HUES64 (cell line): ENCODE measurements at regions not wholly inside any gene's neighbourhood (a gene's known extent, or its start where the extent isn't known, plus 50 kb on each side); places are given as distances from the start of the nearest gene placed in this dataset.

Source experiments
- H3K27ac ChIP-seq: 2 replicates; pipeline ENCODE4 v1.7.0; 2013; ENCODE audit warnings: low read depth, low read length, inconsistent platforms
- H3K27me3 ChIP-seq: 2 replicates; pipeline ENCODE4 v1.6.1; 2013; ENCODE audit warnings: mild to moderate bottlenecking, low read length; ENCODE audit not compliant: insufficient read depth
- H3K36me3 ChIP-seq: 2 replicates; pipeline ENCODE4 v1.6.1; 2013; ENCODE audit warnings: mild to moderate bottlenecking, low read length; ENCODE audit not compliant: insufficient read depth
- H3K4me1 ChIP-seq: 2 replicates; pipeline ENCODE4 v1.6.1; 2013; ENCODE audit warnings: mild to moderate bottlenecking, low read length, moderate library complexity; ENCODE audit not compliant: insufficient read depth
- H3K4me3 ChIP-seq: 2 replicates; pipeline ENCODE4 v1.5.1; 2013; ENCODE audit warnings: mild to moderate bottlenecking, low read length, moderate library complexity
- H3K9ac ChIP-seq: 2 replicates; pipeline ENCODE4 v1.6.1; 2013; ENCODE audit warnings: mild to moderate bottlenecking, low read depth, low read length
- H3K9me3 ChIP-seq: 2 replicates; pipeline ENCODE4 v1.6.1; 2013; ENCODE audit warnings: low read depth, low read length; ENCODE audit not compliant: insufficient read depth
- WGBS: fragments of 150-250, 120-280 bp; methylation state at CpG from one replicate; pipeline ENCODE4 v1.1.7; 2013; ENCODE audit warnings: missing lambda C conversion rate; 5-methylcytosine and 5-hydroxymethylcytosine counted together

DNA sequence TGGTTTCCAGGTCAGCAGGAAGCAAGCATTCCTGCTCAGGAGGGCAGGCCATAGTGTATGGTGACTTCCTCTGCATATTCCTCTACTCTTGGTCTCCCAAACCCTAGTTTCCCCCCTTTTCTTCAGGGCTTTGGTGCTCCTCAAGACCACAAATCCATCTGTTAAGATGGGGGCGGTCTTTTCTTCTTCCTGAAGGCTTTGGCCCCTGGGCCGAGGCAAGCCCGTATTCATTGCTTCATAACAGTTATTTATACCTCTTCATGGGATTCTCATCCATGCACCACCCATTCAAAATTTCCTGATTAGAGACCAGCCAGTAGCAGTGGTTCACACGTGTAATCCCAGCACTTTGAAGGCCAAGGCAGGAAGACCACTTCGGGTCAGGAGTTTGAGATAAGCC, 62.1 kb upstream of the IL12A start:
- H3K9ac ChIP-seq, result no peak overlapping the region
- no peaks in the 10 kb centered on the region for H3K4me1 ChIP-seq
- no peaks in the 10 kb centered on the region for H3K9me3 ChIP-seq
- no peaks in the 10 kb centered on the region for H3K36me3 ChIP-seq
- 93% methylated on average over 4 of the region's 5 CpGs for WGBS
- no peaks in the 10 kb centered on the region for H3K27me3 ChIP-seq
- no peak overlapping the region for H3K27ac ChIP-seq
- no peak overlapping the region for H3K4me3 ChIP-seq

DNA sequence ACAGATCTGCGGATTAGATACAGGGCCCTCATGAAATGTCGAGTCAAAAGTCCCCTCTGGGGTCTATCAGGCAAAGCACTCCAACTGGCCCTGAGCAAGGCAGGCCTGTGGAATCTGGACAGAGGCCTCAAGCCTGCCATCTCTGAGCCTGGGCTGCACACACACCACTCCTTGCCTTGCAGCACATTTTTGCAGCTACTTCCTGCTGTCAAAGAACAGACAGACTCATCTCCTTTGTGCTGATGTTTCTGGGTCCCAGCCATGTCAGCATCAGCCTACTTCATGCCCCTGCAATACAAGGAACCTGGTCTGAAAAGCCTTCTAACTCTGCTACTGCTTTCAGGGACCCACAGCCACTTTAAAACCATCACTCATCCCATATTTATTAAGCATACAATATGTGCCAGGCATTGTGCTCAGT, 60.6 kb upstream of the IL12A start:
- no peak overlapping the region for H3K9ac ChIP-seq
- no peak overlapping the region for H3K4me3 ChIP-seq
- WGBS, result 95% methylated on average over 2 of the region's 2 CpGs
- H3K36me3 ChIP-seq, result no peaks in the 10 kb centered on the region
- no peak overlapping the region for H3K27ac ChIP-seq
- H3K9me3 ChIP-seq, result 0 out of 2 replicates have a peak, but pooled peaks cover 3% of the 10 kb centered on the region
- no peaks in the 10 kb centered on the region for H3K27me3 ChIP-seq
- no peaks in the 10 kb centered on the region for H3K4me1 ChIP-seq

- no peak overlapping the region for H3K27ac ChIP-seq
Measured at GRCh38 chr3:159928666-159929065, 60.0 kb upstream of the IL12A start.

DNA sequence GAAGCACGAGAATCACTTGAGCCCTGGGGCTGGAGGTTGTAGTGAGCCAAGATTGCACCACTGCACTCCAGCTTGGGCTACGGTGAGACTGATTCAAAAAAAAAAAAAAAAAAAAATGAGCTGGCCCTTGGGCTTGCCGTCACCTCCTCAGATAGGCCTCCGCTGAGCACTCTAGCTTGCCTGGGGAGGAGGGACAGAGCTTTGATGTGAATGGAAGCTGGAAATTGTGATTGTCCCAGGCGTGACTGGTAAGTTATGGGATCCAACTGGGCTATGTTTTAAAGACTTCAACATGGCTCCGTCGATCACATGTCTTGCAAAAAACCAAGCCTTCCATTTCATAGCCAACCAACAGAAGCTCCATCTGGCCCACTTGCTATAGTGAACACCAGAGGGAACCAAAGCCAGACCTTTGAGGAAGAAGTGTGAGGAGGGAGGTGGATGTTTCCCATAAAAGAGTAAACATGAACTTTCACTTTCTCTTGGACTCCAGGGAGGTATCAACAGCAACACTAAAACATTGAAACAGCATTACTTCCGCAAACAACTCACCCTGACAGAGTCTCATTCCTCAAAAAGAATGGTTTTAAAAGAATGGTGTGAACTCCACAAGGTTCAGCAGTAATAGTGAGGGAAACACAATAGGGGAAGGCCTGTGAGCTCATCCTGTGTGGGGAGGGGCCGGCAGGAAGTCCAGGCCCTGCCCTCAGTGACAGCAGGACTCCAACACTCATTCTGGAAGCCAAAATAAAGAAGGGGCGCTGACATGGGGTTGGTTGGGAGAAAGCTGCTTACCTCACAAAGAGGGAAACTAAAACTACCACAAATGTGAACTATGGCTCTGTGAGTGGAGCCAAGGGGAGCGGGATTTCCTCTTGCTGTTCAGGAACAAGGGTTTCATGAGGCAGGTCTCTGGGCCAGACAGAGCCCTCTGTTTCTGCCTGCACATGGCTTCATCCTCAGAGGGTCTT, 59.2 kb upstream of the IL12A start:
- H3K27ac ChIP-seq, result no peak overlapping the region
- WGBS, result 96% methylated on average over 10 of the region's 11 CpGs
- H3K4me1 ChIP-seq, result no peaks in the 10 kb centered on the region
- H3K9ac ChIP-seq, result no peak overlapping the region
- H3K4me3 ChIP-seq, result no peak overlapping the region
- no peaks in the 10 kb centered on the region for H3K27me3 ChIP-seq
- no peaks in the 10 kb centered on the region for H3K36me3 ChIP-seq
- H3K9me3 ChIP-seq, result peaks cover 16% of the 10 kb centered on the region

More at GRCh38 chr3:159928666-159929065, 60.0 kb upstream of the IL12A start:
- Histone ChIP-seq H3K9ac (no peak overlapping the region), H3K4me1 (no peaks in the 10 kb centered on the region), H3K36me3 (no peaks in the 10 kb centered on the region), H3K9me3 (peaks cover 8% of the 10 kb centered on the region), H3K27me3 (no peaks in the 10 kb centered on the region), H3K4me3 (no peak overlapping the region)
- WGBS, result 96% methylated on average over 6 of the region's 6 CpGs

GRCh38 chr3:159934216-159934615, 54.4 kb upstream of the IL12A start:
- Histone ChIP-seq H3K4me1 (no peaks in the 10 kb centered on the region), H3K27me3 (no peaks in the 10 kb centered on the region), H3K9ac (no peak overlapping the region), H3K36me3 (no peaks in the 10 kb centered on the region), H3K9me3 (peaks cover 25% of the 10 kb centered on the region), H3K4me3 (no peak overlapping the region), H3K27ac (no peak overlapping the region)

DNA sequence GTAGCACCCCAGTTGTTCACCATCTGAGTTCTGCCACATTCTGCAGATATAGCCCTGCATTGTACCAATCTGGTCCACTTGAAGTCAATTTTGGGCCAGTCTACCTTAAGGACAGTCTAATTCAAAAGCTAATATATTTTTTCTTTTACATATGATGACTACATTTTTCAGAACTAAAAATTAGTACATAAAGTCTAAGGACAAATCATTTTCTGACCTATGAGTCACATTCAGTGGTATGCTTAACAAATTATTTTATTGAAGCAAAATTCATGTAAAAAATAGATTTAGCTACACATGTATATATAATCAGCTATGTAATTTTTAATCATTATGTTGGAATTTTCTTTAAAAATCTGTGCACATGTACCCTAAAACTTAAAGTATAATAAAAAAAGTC, 52.1 kb upstream of the IL12A start:
- Histone ChIP-seq H3K27me3 (no peaks in the 10 kb centered on the region), H3K36me3 (no peaks in the 10 kb centered on the region), H3K9ac (no peak overlapping the region), H3K9me3 (peaks cover 25% of the 10 kb centered on the region), H3K27ac (no peak overlapping the region), H3K4me1 (no peaks in the 10 kb centered on the region), H3K4me3 (no peak overlapping the region)

- H3K27ac ChIP-seq, result no peak overlapping the region
- no peaks in the 10 kb centered on the region for H3K27me3 ChIP-seq
- no peak overlapping the region for H3K9ac ChIP-seq
- H3K9me3 ChIP-seq, result peaks cover 25% of the 10 kb centered on the region
- WGBS, result over 99% methylated on average over 4 of the region's 4 CpGs
- no peaks in the 10 kb centered on the region for H3K36me3 ChIP-seq
- H3K4me1 ChIP-seq, result no peaks in the 10 kb centered on the region
- H3K4me3 ChIP-seq, result no peak overlapping the region
Measured at GRCh38 chr3:159937561-159938166, 51.0 kb upstream of the IL12A start.

- WGBS, result 86% methylated on average over 1 of the region's 2 CpGs
- peaks cover 16% of the 10 kb centered on the region for H3K9me3 ChIP-seq
- no peaks in the 10 kb centered on the region for H3K4me1 ChIP-seq
- H3K27ac ChIP-seq, result no peak overlapping the region
- H3K9ac ChIP-seq, result no peak overlapping the region
- no peaks in the 10 kb centered on the region for H3K36me3 ChIP-seq
- H3K27me3 ChIP-seq, result no peaks in the 10 kb centered on the region
- no peak overlapping the region for H3K4me3 ChIP-seq
Measured at GRCh38 chr3:159938714-159939113, 49.9 kb upstream of the IL12A start.
